ENCODE measurements at regions not wholly inside any gene's neighbourhood (a gene's known extent, or its start where the extent isn't known, plus 50 kb on each side); places are given as distances from the start of the nearest gene placed in this dataset.
"Not testable (repeated sequence)": the region's sequence is repeated elsewhere in the genome, so short reads cannot be mapped to it uniquely, and the experiment has no call there.

DNA sequence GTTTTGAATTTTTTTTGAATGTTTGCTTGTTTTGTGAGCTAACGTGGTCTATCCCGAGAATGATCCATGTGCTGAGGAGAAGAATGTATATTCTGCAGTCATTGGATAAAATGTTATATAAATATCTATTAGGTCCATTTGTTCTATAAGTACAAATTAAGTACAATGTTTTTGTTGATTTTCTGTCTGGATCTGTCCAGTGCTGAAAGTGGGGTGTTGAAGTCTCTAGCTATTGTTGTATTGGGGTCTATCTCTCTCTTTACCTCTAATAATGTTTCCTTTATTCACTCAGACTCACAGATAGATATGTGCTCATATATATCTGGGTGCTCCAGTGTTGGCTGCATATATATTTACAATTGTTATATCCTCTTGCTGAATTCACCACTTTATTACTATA lies 144.8 kb upstream of the SETMAR start:
- DNase-seq = no peak

DNA sequence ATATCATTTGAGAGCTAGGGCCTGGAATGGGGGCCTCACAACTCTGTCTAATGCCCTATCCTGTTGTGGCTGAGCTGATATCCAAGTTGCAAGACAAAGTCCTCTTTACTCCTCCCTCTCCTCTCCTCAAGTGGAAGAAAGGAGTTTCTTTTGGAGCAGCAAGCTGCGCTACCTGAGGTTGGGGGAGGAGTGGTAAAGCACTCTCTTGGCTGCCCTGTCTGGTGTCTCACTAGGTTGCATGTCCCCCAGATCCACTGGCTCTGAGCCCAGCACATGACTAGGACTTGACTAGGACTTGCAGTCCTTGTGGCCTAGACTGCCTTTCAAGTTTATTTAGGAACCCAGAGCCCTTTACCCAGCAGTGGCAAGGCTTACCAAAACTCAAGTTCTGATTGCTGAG lies 141.1 kb upstream of the SETMAR start:
- no peak for DNase-seq

DNA sequence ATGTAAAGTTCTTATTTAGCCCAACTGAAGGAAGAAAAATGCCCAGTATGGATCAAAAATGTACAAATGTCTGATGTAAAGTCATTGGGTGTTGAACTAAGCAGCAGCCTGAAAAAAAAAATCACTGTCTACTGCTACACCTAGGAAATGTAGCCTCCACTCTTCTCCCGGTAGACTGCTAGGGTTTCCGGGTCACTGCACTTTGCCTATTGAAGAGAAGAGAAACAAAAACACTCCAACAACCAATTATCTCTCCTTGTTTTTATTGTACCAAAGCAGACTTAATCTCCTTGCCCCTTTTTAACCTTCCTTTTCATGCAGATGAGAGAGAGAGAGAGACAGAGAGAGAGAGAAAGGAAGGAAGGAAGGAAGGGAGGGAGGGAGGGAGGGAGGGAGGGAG lies 140.2 kb upstream of the SETMAR start:
- DNase-seq = no peak

DNA sequence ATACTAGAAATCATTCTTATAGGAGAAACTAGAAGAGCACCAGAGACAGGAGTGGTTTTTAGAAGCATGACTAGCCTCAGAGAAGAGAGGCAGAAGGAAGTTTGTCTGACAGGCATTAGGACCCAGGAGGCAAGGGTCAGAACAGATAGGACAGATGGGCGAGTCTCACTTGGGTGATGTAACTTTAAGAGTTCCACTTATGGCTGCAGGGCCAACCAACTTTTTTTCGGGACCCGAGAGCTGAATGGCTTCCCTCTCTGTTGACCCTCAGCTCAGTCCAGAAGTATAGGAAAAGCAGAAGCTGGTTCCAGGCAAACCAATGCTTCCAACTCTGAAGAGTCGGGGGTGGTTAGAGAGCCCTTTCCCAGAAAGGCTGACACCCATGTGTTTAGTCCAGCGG lies 136.6 kb upstream of the SETMAR start:
- DNase-seq = no peak

DNA sequence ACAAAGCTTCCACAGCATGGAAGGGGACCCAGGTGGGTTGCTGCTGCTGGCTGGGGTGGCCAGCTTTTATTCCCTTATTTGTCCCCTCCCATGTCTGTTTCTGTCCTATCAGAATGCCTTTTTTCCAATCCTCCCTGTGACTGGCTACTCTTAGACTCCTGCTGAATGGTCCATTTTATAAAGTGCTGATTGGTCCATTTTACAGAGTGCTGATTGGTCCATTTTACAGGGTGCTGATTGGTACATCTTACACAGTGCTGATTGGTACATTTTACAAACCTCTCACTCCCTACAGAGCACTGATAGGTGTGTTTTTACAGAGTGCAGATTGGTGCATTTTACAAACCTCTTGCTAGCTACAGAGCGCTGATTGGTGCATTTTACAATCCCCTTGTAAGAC lies 135.9 kb upstream of the SETMAR start:
- DNase-seq = not testable (repeated sequence)

DNA sequence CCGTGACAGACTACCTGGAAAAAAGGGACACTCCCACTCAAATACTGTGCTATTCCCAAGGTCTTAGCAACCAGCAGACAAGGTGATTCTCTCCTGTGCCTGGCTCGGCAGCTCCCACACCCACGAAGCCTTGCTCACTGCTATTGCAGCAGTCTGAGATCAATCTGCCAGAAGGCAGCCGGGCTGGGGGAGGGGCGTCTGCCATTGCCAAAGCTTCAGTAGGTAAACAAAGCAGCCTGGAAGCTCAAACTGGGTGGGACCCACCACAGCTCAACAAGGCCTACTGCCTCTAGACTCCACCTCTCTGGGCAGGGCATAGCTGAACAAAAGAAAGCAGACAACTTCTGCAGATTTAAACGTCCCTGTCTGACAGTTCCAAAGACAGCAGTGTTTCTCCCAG lies 128.4 kb upstream of the SETMAR start:
- no peak for DNase-seq

DNA sequence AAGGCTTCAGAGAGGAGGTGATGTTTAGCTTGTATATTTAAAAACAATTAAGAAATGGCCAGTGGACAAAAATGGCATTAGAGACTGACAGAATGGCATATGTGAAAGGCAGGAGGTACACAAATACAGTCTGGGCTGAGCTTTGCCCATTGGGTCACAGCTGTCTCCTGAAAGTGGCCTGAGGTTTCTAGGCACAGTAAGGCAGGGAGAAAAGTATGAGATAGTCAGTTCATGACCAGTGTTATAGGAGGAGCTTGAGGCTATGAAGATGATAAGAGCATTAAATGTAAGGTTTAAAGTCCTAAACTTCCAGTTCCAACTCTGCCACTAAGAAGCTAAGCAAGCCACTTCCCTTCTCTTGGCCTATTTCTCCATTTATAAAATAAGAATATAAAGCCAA lies 111.2 kb upstream of the SETMAR start:
- DNase-seq = no peak

DNA sequence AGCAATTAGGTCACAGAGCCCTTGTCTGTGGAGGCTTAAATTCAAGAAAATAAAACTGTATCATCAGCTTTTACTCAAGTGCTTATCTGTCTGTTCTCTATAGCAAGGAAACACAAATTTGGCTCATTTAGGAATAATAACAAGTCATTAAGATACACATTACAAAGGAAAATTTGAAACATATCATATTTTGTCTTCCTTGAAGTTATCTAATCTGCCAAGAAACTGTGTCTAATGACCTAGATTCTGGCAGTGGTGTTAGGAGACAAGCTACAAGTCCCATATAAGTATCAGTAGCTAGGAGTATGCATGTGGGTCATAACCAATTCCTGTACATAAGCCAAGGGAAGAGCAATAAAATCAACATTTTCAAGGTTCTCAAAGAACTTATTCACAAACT lies 108.2 kb upstream of the SETMAR start:
- DNase-seq = no peak

DNA sequence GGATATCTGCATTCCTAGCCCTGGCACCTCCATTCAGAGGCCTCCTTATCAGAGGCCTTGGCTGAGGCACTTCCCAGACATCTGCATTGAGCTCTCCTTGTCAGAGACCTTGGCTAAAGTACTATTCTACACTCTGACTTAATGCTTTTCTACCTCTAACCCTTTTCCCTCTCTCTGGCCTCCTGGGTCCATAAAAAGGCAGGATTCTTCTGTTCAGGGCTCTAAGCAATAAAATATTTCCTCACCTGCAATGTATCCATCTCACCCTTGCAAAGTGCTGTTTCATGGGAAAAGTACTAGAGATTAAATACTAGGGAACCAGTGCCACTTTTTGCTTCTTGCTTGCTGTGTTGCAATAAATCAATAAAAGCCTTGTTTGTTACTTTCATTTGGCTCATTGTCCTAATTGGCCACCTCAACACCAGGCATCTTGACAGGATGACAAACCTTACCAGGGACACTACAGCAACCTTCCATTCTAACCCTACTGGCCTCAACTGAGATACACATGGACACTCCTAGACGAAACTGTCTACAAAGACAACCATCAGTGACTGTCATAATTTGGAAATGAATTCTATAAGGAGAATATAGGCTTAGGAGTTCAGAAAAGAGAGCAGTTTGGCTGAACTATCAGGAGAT lies 106.5 kb upstream of the SETMAR start:
- DNase-seq = no peak

DNA sequence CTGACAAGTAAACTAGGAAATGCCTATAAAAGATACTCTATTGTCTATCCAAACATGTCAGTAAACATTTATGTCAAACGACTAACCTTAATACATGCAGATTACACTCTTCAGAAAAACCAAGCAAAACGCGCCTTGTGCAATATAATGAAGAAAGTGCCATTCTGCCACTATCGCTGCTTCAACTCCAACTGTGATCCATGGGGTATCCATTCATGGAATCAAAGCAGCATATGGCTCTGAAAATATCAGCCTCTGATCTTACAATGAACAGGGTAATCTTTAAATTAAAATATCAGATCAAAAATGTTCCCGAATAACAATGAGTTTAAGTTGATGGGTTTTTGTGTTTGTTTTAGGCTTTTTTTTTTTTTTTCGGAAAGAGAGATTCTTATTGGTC lies 105.5 kb upstream of the SETMAR start:
- no peak for DNase-seq

DNA sequence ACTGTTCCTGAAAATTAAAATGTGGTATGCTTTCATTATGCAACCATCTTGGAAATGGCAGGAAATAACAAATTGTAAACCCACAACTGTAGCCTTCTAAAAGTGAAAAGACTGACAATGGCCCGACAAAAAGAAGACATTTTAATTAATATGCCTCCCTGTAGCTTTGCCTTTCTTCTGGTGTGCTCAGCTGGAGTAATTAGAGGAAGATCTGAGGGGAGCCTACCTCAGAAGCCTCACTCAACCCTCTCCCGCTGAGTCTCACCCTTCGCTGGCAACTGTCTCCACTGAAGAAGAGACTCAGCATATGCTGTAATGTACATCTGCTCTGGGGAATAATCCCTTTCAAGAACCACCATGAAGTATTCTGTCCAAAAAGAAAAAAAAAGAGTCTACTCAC lies 104.7 kb upstream of the SETMAR start:
- DNase-seq = no peak

DNA sequence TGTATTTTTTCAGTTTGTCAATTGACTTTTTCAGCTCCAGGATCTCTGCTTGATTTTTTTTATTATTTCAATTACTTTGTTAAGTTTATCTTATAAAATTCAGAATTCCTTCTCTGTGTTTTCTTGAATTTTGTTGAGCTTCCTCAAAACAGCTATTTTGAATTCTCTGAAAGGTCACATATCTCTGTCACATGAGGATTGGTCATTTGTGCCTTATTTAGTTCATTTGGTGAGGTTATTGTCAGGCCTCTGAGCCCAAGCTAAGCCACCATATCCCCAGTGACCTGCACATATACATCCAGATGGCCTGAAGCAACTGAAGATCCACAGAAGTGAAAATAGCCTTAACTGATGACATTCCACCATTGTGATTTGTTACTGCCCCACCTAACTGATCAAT lies 98.4 kb upstream of the SETMAR start:
- DNase-seq = not testable (repeated sequence)

DNA sequence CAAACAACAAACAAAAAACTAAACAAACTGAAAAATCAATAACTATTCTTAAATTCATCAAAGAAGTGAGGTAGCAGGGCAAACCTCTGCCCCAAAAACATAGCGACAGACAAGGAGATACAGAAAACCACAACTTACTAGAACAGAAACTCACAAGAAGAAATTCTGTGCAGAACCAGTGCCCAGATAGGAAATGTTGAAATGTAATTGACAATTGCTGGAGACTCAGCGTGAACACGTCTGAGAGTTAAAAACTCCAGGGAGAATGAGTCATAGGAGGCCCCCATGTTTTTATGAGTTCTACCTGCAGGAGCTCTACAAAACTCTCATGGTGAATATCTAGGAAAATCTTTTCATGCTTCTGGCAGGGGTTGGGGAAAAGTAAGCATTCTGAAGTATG lies 95.5 kb upstream of the SETMAR start:
- no peak for DNase-seq

DNA sequence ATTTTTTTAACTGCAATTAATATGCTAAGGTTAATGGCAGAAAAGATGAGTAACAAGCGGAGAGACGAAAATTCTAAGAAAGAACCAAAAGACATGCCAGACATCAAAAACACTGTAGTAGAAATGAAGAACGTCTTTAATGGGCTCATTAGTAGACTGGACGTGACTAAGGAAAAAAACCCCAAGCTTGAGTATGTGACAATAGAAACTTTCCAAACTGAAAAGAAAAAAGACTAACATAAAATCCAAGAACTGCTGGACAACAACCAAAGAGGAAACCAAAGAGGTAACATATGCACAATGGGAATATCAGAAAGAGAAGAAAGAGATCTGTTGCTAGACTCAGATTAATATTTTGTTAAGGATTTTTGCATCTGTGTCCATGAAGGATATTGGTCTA lies 94.6 kb upstream of the SETMAR start:
- DNase-seq = no peak

DNA sequence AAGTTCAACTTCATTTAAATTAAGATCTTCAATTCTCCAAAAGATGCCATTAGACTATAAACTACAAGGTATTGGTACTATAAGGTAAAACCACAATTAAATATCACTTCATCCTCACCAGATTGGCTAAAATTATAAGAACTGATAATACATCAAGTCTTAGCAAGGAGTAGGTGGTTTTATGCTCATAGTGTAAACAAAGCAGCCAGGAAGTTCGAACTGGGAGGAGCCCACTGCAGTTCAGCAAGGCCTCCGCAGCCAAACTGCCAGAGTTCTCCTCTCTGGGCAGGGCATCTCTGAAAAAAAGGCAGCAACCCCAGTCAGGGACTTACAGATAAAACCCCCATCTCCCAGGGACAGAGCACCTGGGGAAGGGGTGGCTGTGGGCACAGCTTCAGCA lies 91.6 kb upstream of the SETMAR start:
- DNase-seq = no peak

DNA sequence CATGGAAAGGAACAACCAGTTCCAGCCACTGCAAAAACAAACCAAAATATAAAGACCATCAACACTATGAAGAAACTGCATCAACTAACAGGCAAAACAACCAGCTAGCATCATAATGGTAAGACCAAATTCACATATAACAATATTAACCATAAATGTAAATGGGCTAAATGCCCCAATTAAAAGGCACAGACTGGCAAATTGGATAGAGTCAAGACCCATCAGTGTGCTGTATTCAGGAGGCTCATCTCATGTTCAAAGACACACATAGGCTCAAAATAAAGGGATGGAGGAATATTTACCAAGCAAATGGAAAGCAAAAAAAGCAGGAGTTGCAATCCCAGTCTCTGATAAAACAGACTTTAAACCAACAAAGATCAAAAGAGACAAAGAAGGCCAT lies 89.7 kb upstream of the SETMAR start:
- DNase-seq = not testable (repeated sequence)

DNA sequence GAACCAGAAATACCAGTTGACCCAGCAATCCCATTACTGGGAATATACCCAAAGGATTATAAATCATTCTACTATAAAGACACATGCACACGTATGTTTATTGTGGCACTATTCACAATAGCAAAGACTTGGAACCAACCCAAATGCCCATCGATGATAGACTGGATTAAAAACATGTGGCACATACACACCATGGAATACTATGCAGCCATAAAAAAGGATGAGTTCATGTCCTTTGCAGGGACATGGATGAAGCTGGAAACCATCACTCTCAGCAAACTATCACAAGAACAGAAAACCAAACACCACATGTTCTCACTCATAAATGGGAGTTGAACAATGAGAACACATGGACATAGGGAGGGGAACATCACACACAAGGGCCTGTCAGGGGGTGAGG lies 86.2 kb upstream of the SETMAR start:
- DNase-seq = not testable (repeated sequence)

DNA sequence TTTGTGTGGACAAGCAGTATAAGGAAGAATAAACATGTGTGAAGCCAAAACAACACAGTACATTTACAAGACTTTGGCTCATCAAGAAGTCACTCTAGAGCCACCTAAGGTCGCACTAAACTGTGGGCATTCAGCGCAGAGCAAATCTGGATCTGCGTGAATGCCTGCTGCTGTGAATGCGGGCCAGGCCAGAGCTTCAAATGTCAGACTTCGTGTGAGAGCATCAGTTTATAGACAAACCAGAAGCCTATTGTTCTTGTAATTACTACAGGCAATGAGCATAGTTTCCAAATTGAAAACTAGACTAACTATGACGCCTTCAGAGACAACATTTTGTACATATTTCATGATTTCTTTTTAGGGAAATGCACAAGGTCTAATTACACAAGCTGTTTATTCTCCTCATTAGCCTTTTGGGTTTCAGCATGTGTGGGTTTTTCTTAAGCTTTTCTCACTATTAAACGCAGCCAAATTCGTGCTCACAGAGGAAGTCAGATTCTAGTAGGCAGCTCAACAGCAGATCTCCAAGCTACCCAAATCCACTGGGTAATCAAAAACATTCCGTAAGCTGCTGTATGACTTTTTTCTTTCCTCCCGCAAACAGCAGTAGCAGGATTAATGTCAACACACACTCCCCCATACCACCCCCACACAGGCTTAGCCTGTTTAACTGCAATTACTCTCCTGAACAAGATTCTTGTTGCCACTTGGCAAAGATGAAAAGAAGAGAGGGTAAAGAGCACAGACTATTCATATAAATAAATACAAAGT lies 84.5 kb upstream of the SETMAR start:
- no peak for DNase-seq

DNA sequence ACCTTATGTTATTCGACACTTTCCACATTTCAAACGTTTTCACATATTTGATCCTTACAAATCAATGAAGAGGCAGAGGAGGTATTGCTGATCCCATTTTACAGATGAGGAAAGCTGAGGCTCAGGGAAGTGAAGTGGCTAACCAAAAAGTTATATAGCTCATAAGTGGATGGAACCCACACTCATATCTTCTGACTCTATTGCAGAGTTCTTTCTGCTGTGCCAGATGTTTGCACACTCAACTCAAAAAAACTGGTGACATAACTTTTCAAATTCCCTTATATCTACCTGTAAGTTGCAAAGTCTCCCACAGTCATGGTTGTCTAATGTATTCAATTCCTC lies 84.0 kb upstream of the SETMAR start:
- DNase-seq = no peak

DNA sequence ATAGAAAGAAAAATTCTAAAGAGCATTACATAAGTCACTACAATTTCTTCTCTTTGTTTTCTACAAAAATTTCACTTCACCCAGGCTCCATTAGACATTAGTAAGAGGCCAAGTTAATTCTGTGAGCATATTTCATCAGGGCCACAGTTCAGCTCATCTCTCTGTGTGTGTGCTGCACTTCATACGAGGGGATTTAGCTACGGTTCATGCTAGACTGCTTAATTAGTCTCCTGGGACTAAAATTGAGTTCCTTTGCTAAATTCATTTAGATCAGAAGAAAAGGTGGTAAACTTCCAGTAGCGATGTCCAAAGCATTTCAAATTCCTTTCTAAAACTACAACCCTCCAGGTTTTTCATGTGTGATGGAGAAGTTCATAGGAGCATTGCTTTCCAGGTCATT lies 83.1 kb upstream of the SETMAR start:
- DNase-seq = no peak

DNA sequence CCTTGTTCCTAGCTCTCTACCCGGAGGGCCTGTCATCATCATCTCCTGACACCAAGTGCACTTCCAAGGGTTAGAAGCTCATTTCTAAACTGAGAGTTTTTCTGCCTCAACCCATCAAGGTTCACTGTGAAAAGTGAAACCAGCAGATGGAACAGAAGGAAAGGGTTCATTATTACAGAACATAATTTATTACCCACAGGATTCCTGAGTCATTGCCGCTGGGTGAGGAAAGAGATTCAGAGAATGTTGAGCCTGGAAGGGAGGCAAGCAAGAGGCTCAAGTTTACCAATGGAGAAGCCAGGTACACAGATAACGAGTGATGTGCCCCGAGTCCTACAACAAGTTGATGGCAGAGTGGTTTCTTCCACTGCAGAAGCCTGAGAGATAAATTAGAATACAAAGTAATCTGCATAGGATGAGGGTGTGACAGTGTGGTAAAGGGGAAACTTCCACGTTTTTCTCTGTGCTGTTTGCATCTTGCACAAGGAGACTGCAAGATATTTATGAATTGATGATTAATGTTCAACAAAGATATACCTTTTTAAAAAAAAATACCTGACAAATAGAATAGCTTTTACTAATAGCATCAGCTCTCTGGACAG lies 80.5 kb upstream of the SETMAR start:
- DNase-seq = no peak

DNA sequence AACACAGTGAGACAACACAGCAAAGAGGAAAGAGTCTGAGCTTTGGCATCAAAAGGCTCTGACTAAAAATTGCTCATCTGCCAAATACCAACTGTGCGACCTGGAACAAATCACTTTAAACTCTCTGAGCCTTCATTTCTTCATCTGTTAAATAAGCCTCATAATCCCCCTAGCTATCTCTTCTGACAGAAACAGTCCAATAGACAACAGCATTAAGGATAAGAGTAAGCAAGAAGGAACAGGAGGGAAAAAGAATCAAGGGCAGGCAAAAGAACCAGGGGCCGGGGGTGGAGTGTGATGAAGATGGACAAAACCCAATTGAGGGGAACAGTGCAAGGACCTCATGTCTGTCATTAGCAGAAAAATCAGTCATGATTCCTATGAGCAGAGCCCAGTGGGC lies 79.4 kb upstream of the SETMAR start:
- no peak for DNase-seq

DNA sequence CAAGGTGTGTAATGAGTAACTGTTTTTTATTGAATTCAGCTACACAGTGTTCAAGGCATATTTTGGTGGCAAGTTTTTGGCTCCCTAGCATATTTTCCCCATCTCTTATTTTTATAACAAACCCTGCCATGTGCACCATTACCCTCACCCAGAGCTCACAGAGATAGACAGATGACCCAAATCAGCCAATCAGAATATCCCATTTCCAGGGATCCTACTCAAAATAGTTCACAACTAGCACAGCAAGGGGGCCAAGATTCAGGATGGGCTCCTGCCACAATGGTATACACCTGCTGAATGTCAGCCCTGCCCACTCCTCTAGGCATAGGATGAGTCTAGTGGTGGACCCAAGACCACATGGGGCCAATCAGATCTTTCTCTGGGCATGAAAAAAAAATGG lies 78.8 kb upstream of the SETMAR start:
- no peak for DNase-seq

DNA sequence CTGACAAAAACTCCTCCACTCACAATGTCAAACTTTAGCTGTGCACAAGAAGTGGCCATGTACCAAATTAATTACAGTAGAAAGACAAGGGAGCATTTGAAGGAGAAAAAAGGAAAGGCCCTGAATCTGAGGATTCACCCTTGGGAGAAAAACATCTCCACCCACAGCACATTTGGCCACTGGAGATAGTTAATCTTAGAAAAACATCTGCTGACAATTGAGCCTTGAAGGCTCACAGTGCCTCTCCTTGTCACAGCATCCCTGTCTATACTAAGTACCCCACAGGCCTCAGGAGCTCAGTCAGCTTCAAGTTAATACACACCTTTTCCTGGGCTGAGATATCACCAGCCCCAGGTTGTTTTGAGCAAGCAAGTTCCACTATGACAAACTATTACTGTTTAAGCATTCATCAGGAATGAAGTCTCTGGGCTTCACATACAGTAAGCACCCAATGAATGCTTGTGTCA lies 78.1 kb upstream of the SETMAR start:
- DNase-seq = no peak

DNA sequence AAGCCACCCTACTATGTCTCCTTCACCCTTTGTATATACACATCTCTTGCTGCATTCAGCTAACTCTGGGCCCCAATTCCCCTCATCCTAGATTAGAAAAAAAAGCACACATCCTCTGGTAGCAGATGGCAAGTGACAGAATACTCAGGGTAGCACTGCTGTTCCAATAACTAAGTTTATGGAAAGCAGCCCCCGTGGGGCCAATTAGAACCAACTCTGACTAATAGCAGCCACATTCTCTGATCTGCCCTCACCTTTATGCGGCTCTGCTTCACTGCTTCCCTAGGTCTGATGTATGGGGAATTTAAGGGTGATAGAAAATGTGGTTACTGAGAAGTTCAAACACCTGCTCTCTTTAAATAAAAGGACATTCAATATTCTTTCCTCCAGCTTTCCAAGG lies 74.9 kb upstream of the SETMAR start:
- DNase-seq = no peak
